ENCODE measurements at regions not wholly inside any gene's neighbourhood (a gene's known extent, or its start where the extent isn't known, plus 50 kb on each side); places are given as distances from the start of the nearest gene placed in this dataset.

GRCh38 chr7:142248-142941, 50.0 kb upstream of the FAM20C start:
- DNase-seq (ENCODE audit: low read depth) = no peak
- TF ChIP-seq CTCF (IDR thresholded peaks at IDR 0.05; ENCODE audit: insufficient read depth, low read depth, low read length) = no peak
- H3K4me3 ChIP-seq (ENCODE audit: low read depth, low read length) = no peak overlapping the region

Data from fibroblast of villous mesenchyme (primary cell).